NCI-H1436 (cell line): ENCODE measurements at regions not wholly inside any gene's neighbourhood (a gene's known extent, or its start where the extent isn't known, plus 50 kb on each side); places are given as distances from the start of the nearest gene placed in this dataset.

Experiments
- DNase-seq: peaks from one replicate; lab custom pipeline; 2025; lab: John Stamatoyannopoulos, UW

GRCh38 chr20:22226849-22227700, 357.3 kb downstream of the FOXA2 start:
- no peak for DNase-seq

GRCh38 chr20:22223236-22223635, 361.1 kb downstream of the FOXA2 start:
- no peak for DNase-seq

GRCh38 chr20:22217712-22218352, 366.5 kb downstream of the FOXA2 start:
- no peak for DNase-seq

GRCh38 chr20:22216984-22217383, 367.4 kb downstream of the FOXA2 start:
- DNase-seq: no peak

- DNase-seq: no peak
Measured at GRCh38 chr20:22214296-22214695, 370.1 kb downstream of the FOXA2 start.

- DNase-seq: no peak
Measured at GRCh38 chr20:22213271-22213670, 371.1 kb downstream of the FOXA2 start.

- DNase-seq: no peak
Measured at GRCh38 chr20:22207280-22207679, 377.1 kb downstream of the FOXA2 start.

GRCh38 chr20:22204801-22205200, 379.6 kb downstream of the FOXA2 start:
- DNase-seq: no peak

- no peak for DNase-seq
Measured at GRCh38 chr20:22182148-22182547, 402.2 kb downstream of the FOXA2 start.

- DNase-seq: no peak
Measured at GRCh38 chr20:22180244-22180643, 404.1 kb downstream of the FOXA2 start.

- DNase-seq: no peak
Measured at GRCh38 chr20:22160101-22160652, 424.2 kb downstream of the FOXA2 start.

- no peak for DNase-seq
Measured at GRCh38 chr20:22159276-22159675, 425.1 kb downstream of the FOXA2 start.

GRCh38 chr20:22127587-22127986, 422.1 kb downstream of the PAX1 start:
- DNase-seq: no peak

- peak; percentile 19 for DNase-seq
Measured at GRCh38 chr20:22106308-22106938, 401.0 kb downstream of the PAX1 start.

- no peak for DNase-seq
Measured at GRCh38 chr20:22101606-22102005, 396.1 kb downstream of the PAX1 start.

- DNase-seq: no peak
Measured at GRCh38 chr20:22100686-22101085, 395.2 kb downstream of the PAX1 start.

GRCh38 chr20:22099348-22099747, 393.9 kb downstream of the PAX1 start:
- no peak for DNase-seq

- DNase-seq: no peak
Measured at GRCh38 chr20:22098511-22098910, 393.0 kb downstream of the PAX1 start.

GRCh38 chr20:22093122-22093521, 387.7 kb downstream of the PAX1 start:
- no peak for DNase-seq

GRCh38 chr20:22088882-22089281, 383.4 kb downstream of the PAX1 start:
- DNase-seq: no peak

- DNase-seq: no peak
Measured at GRCh38 chr20:22080985-22081384, 375.5 kb downstream of the PAX1 start.

GRCh38 chr20:22074635-22075034, 369.2 kb downstream of the PAX1 start:
- DNase-seq: no peak

- no peak for DNase-seq
Measured at GRCh38 chr20:22071841-22072240, 366.4 kb downstream of the PAX1 start.
